Loucy (cell line): ENCODE measurements at regions not wholly inside any gene's neighbourhood (a gene's known extent, or its start where the extent isn't known, plus 50 kb on each side); places are given as distances from the start of the nearest gene placed in this dataset.

Source experiments
- H2AFZ ChIP-seq: fragments of 200-600 bp; sonication (generic); 2 replicates; pipeline ENCODE4 v1.6.0; 2016; ENCODE audit warnings: antibody characterized with exemption, mild to moderate bottlenecking, low read length, moderate library complexity
- H3F3A ChIP-seq: fragments of 200-600 bp; 2 replicates; pipeline ENCODE4 v1.6.0; 2016; ENCODE audit warnings: antibody characterized with exemption, low read depth, mild to moderate bottlenecking
- H3K27me3 ChIP-seq: fragments of 200-600 bp; sonication (generic); 2 replicates; pipeline ENCODE4 v1.6.1; 2014; ENCODE audit warnings: low read length, mild to moderate bottlenecking; ENCODE audit not compliant: insufficient read depth, poor library complexity, severe bottlenecking
- H3K36me3 ChIP-seq: fragments of 200-600 bp; sonication (generic); 2 replicates; pipeline ENCODE4 v1.6.1; 2016; ENCODE audit warnings: low read length; ENCODE audit not compliant: insufficient read depth
- H3K4me1 ChIP-seq: fragments of 200-600 bp; sonication (generic); 2 replicates; pipeline ENCODE4 v1.5.1; 2014; ENCODE audit warnings: low read length, mild to moderate bottlenecking; ENCODE audit not compliant: insufficient read depth, poor library complexity, severe bottlenecking
- H3K4me2 ChIP-seq: fragments of 200-600 bp; sonication (generic); 2 replicates; pipeline ENCODE4 v1.6.0; 2014; ENCODE audit warnings: antibody characterized with exemption, low read length, low read depth, mild to moderate bottlenecking; ENCODE audit not compliant: poor library complexity, severe bottlenecking
- H3K4me3 ChIP-seq: fragments of 200-600 bp; sonication (generic); 2 replicates; pipeline ENCODE4 v1.5.1; 2014; ENCODE audit warnings: low read length, mild to moderate bottlenecking, mixed read lengths; ENCODE audit not compliant: poor library complexity, severe bottlenecking
- H3K79me2 ChIP-seq: fragments of 200-600 bp; sonication (generic); 2 replicates; pipeline ENCODE4 v1.6.1; 2014; ENCODE audit warnings: low read length; ENCODE audit not compliant: insufficient read depth
- H3K9ac ChIP-seq: fragments of 200-600 bp; sonication (generic); 2 replicates; pipeline ENCODE4 v1.6.0; 2014; ENCODE audit warnings: mild to moderate bottlenecking, low read depth, low read length, moderate library complexity; ENCODE audit not compliant: poor library complexity, severe bottlenecking
- H3K9me2 ChIP-seq: fragments of 200-600 bp; sonication (generic); replicated peaks from 2 replicates; pipeline ENCODE4 v1.6.1; 2016; ENCODE audit warnings: low read depth, low read length, mixed read lengths
- H3K9me3 ChIP-seq: fragments of 200-600 bp; sonication (generic); 2 replicates; pipeline ENCODE4 v1.6.1; 2014; ENCODE audit warnings: mild to moderate bottlenecking, antibody characterized with exemption, low read length, low read depth; ENCODE audit not compliant: insufficient read depth
- H4K20me1 ChIP-seq: fragments of 200-600 bp; sonication (generic); 2 replicates; pipeline ENCODE4 v1.6.0; 2014; ENCODE audit warnings: antibody characterized with exemption, low read length, mild to moderate bottlenecking; ENCODE audit not compliant: insufficient read depth, poor library complexity, severe bottlenecking
- EZH2phosphoT487 ChIP-seq: fragments of 200-600 bp; IDR thresholded peaks from 2 replicates; pipeline ENCODE4 v1.6.1; 2018; ENCODE audit warnings: antibody characterized with exemption, mild to moderate bottlenecking, moderate library complexity, borderline replicate concordance
- TF ChIP-seq, protein P1 (sequence below): fragments of 200-600 bp; sonication (generic); conservative IDR thresholded peaks from 2 replicates; pipeline ENCODE4 v1.5.1; 2014; ENCODE audit warnings: mild to moderate bottlenecking, antibody characterized with exemption, low read length

DNA sequence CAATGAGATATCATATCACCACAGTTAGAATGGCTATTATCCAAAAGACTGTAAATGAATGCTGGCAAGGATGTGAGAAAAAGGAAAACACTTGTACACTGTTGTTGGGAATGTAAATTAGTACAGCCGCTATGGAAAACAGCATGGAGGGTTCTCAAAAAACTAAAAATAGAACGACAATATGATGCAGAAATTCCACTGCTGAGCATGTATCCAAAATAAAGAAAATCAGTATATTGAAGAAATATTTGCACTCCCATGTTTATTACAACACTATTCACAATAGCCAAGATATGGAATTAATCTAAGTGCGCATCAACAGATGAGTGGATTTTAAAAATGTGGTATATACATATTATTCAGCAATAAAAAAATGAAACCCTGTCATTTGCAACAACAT, 898.9 kb upstream of the MAN1A1 start:
- no peak for TF ChIP-seq EZH2phosphoT487
- TF ChIP-seq, protein P1, sequence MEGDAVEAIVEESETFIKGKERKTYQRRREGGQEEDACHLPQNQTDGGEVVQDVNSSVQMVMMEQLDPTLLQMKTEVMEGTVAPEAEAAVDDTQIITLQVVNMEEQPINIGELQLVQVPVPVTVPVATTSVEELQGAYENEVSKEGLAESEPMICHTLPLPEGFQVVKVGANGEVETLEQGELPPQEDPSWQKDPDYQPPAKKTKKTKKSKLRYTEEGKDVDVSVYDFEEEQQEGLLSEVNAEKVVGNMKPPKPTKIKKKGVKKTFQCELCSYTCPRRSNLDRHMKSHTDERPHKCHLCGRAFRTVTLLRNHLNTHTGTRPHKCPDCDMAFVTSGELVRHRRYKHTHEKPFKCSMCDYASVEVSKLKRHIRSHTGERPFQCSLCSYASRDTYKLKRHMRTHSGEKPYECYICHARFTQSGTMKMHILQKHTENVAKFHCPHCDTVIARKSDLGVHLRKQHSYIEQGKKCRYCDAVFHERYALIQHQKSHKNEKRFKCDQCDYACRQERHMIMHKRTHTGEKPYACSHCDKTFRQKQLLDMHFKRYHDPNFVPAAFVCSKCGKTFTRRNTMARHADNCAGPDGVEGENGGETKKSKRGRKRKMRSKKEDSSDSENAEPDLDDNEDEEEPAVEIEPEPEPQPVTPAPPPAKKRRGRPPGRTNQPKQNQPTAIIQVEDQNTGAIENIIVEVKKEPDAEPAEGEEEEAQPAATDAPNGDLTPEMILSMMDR, result no peak

DNA sequence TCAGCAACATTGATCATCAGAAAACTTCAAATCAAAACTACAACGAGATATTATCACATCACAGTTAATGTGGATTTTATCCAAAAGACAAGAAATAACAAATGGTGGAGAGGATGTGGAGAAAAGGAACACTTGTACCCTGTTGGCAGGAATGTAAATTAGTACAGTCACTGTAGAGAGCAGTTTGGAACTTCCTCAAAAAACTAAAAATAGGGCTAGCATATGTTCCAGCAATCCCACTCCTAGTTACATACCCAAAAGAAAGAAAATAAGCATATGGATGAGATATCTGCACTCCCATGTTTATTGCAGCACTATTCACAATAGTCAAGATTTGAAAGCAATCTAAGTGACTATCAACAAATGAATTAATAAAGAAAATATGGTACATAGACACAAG, 887.7 kb upstream of the MAN1A1 start:
- TF ChIP-seq, protein P1, result no peak
- TF ChIP-seq EZH2phosphoT487, result no peak
- Histone ChIP-seq H3K27me3 (no peaks in the 10 kb centered on the region), H3K9me3 (no peaks in the 10 kb centered on the region), H3K36me3 (no peaks in the 10 kb centered on the region), H3K4me2 (no peak overlapping the region), H2AFZ (no peak overlapping the region), H3F3A (no peaks in the 10 kb centered on the region), H3K9ac (no peak overlapping the region), H3K4me1 (no peaks in the 10 kb centered on the region), H4K20me1 (no peaks in the 10 kb centered on the region), H3K4me3 (no peak overlapping the region), H3K9me2 (no peaks in the 10 kb centered on the region), H3K79me2 (no peaks in the 10 kb centered on the region)

More for the DNA sequence above, 898.9 kb upstream of the MAN1A1 start:
- Histone ChIP-seq H3K9me3 (no peaks in the 10 kb centered on the region), H3K9me2 (no peaks in the 10 kb centered on the region), H2AFZ (no peak overlapping the region), H3K27me3 (no peaks in the 10 kb centered on the region), H3K79me2 (no peaks in the 10 kb centered on the region), H4K20me1 (no peaks in the 10 kb centered on the region), H3K4me3 (no peak overlapping the region), H3K36me3 (no peaks in the 10 kb centered on the region), H3K9ac (no peak overlapping the region), H3K4me2 (no peak overlapping the region), H3K4me1 (no peaks in the 10 kb centered on the region), H3F3A (no peaks in the 10 kb centered on the region)

DNA sequence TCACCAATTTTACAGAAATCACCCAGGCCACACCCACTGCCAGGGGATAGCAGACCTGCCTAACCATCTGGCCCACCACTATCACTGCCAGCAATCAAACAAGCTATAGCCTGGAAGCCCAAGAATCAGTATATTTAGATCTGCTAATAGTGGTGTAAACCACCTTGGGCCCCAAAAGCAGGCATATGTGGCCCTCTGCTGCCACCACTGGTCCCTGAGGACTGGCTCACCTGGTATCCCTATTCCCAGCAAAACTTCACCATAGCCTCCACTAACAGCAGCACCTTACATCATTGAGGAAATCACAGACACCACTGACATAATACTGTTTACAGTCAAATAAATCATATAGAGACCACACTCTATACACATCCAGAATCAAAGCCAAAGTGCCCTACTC, 880.4 kb upstream of the MAN1A1 start:
- Histone ChIP-seq H2AFZ (no peak overlapping the region), H3F3A (no peaks in the 10 kb centered on the region), H3K9me2 (no peaks in the 10 kb centered on the region), H3K9ac (no peak overlapping the region), H3K4me1 (no peaks in the 10 kb centered on the region), H4K20me1 (no peaks in the 10 kb centered on the region), H3K36me3 (no peaks in the 10 kb centered on the region), H3K79me2 (no peaks in the 10 kb centered on the region), H3K9me3 (no peaks in the 10 kb centered on the region), H3K27me3 (no peaks in the 10 kb centered on the region), H3K4me2 (no peak overlapping the region), H3K4me3 (no peak overlapping the region)
- no peak for TF ChIP-seq EZH2phosphoT487
- TF ChIP-seq, protein P1, result no peak
